OCI-LY1 (cell line): ENCODE measurements at regions not wholly inside any gene's neighbourhood (a gene's known extent, or its start where the extent isn't known, plus 50 kb on each side); places are given as distances from the start of the nearest gene placed in this dataset.

Experiments
- H2AFZ ChIP-seq: fragments of 200-600 bp; sonication (generic), shearing (Covaris generic); 2 replicates; pipeline ENCODE4 v1.6.0; 2014; ENCODE audit warnings: antibody characterized with exemption, mild to moderate bottlenecking, low read length
- H3F3A ChIP-seq: fragments of 200-600 bp; sonication (generic), shearing (Covaris generic); 2 replicates; pipeline ENCODE4 v1.6.0; 2014; ENCODE audit warnings: mild to moderate bottlenecking, antibody characterized with exemption, low read length, moderate library complexity; ENCODE audit not compliant: insufficient read depth
- H3K27ac ChIP-seq: fragments of 200-600 bp; sonication (generic); 2 replicates; pipeline ENCODE4 v1.5.1; 2014; ENCODE audit warnings: low read length, mixed run types, mild to moderate bottlenecking, low read depth; ENCODE audit not compliant: poor library complexity, severe bottlenecking
- H3K27me3 ChIP-seq: fragments of 200-600 bp; sonication (generic); 2 replicates; pipeline ENCODE4 v1.6.0; 2014; ENCODE audit warnings: antibody characterized with exemption, mild to moderate bottlenecking, low read length, moderate library complexity; ENCODE audit not compliant: insufficient read depth
- H3K36me3 ChIP-seq: fragments of 200-600 bp; sonication (generic); 2 replicates; pipeline ENCODE4 v1.6.1; 2014; ENCODE audit warnings: mild to moderate bottlenecking, antibody characterized with exemption, low read length, moderate library complexity, mixed read lengths; ENCODE audit not compliant: insufficient read depth
- H3K4me1 ChIP-seq: fragments of 200-600 bp; sonication (generic); 2 replicates; pipeline ENCODE4 v1.5.1; 2014; ENCODE audit warnings: mild to moderate bottlenecking, low read length, moderate library complexity; ENCODE audit not compliant: insufficient read depth, severe bottlenecking
- H3K4me2 ChIP-seq: fragments of 200-600 bp; sonication (generic), shearing (Covaris generic); 2 replicates; pipeline ENCODE4 v1.6.1; 2014; ENCODE audit warnings: low read length
- H3K4me3 ChIP-seq: fragments of 200-600 bp; sonication (generic); 2 replicates; pipeline ENCODE4 v1.5.1; 2014; ENCODE audit warnings: low read length, low read depth, mild to moderate bottlenecking, mixed read lengths; ENCODE audit not compliant: poor library complexity, severe bottlenecking
- H3K79me2 ChIP-seq: fragments of 200-600 bp; shearing (Covaris generic); 2 replicates; pipeline ENCODE4 v1.6.1; 2016; ENCODE audit warnings: mixed run types, low read length, mixed read lengths; ENCODE audit not compliant: insufficient read depth
- H3K9ac ChIP-seq: fragments of 200-600 bp; sonication (generic), shearing (Covaris generic); 2 replicates; pipeline ENCODE4 v1.6.1; 2014; ENCODE audit warnings: mild to moderate bottlenecking, low read length, mixed read lengths
- H3K9me2 ChIP-seq: fragments of 200-600 bp; sonication (generic), shearing (Covaris generic); 2 replicates; pipeline ENCODE4 v1.6.1; 2014; ENCODE audit warnings: low read depth, mild to moderate bottlenecking, low read length, mixed read lengths
- H3K9me3 ChIP-seq: fragments of 200-600 bp; shearing (Covaris generic); 2 replicates; pipeline ENCODE4 v1.6.1; 2014; ENCODE audit warnings: low read length, mixed read lengths
- H4K20me1 ChIP-seq: fragments of 200-600 bp; sonication (generic), shearing (Covaris generic); 2 replicates; pipeline ENCODE4 v1.6.0; 2016; ENCODE audit warnings: mild to moderate bottlenecking, low read length; ENCODE audit not compliant: insufficient read depth
- CTCF ChIP-seq: fragments of 200-600 bp; sonication (generic), shearing (Covaris generic); IDR thresholded peaks from 2 replicates; pipeline ENCODE4 v1.5.1; 2017; ENCODE audit warnings: mild to moderate bottlenecking, antibody characterized with exemption, low read length, moderate library complexity, mixed read lengths
- EZH2 ChIP-seq: fragments of 200-600 bp; sonication (generic), shearing (Covaris generic); IDR thresholded peaks from 2 replicates; pipeline ENCODE4 v1.8.0; 2017; ENCODE audit warnings: borderline replicate concordance, mixed run types, mild to moderate bottlenecking, antibody characterized with exemption, low read length, moderate library complexity, mixed read lengths

- Histone ChIP-seq H3K9ac (no peak overlapping the region), H3K27me3 (no peaks in the 10 kb centered on the region), H4K20me1 (no peaks in the 10 kb centered on the region), H3K27ac (no peak overlapping the region), H3K9me2 (no peaks in the 10 kb centered on the region), H3K36me3 (no peaks in the 10 kb centered on the region), H3K4me3 (no peak overlapping the region), H3K9me3 (no peaks in the 10 kb centered on the region), H3K4me1 (no peaks in the 10 kb centered on the region), H3K4me2 (no peak overlapping the region), H3K79me2 (no peaks in the 10 kb centered on the region), H2AFZ (no peak overlapping the region), H3F3A (no peaks in the 10 kb centered on the region)
- TF ChIP-seq EZH2, result no peak
- TF ChIP-seq CTCF, result no peak
Measured at GRCh38 chr5:73996151-73996755, 370.3 kb downstream of the ARHGEF28 start.

GRCh38 chr5:73994963-73995362, 369.0 kb downstream of the ARHGEF28 start:
- Histone ChIP-seq H3K27me3 (no peaks in the 10 kb centered on the region), H3K4me1 (no peaks in the 10 kb centered on the region), H3K9me2 (no peaks in the 10 kb centered on the region), H3K36me3 (no peaks in the 10 kb centered on the region), H3K9ac (no peak overlapping the region), H3F3A (no peaks in the 10 kb centered on the region), H4K20me1 (no peaks in the 10 kb centered on the region), H2AFZ (no peak overlapping the region), H3K9me3 (no peaks in the 10 kb centered on the region), H3K79me2 (no peaks in the 10 kb centered on the region), H3K4me3 (no peak overlapping the region), H3K4me2 (no peak overlapping the region), H3K27ac (no peak overlapping the region)
- TF ChIP-seq EZH2 (no peak), CTCF (no peak)
